IMR-90 (cell line): ENCODE measurements at regions not wholly inside any gene's neighbourhood (a gene's known extent, or its start where the extent isn't known, plus 50 kb on each side); places are given as distances from the start of the nearest gene placed in this dataset.

ENCODE experiments used
- BHLHE40 ChIP-seq: fragments of 150-350 bp; IDR thresholded peaks from 2 replicates; pipeline ENCODE4 v1.6.1; 2016; ENCODE audit warnings: mild to moderate bottlenecking, low read depth, low read length
- CEBPB ChIP-seq: IDR thresholded peaks from 2 replicates; pipeline ENCODE4 v1.6.1; 2012; ENCODE audit warnings: low read depth, low read length, improper control_type of control experiment
- CHD1 ChIP-seq: IDR thresholded peaks from 2 replicates; pipeline ENCODE4 v1.6.1; 2012; ENCODE audit warnings: low read depth, low read length, improper control_type of control experiment
- MAZ ChIP-seq: IDR thresholded peaks from 2 replicates; pipeline ENCODE4 v1.6.1; 2012; ENCODE audit warnings: low read depth, mild to moderate bottlenecking, low read length, improper control_type of control experiment, moderate library complexity, borderline replicate concordance
- MXI1 ChIP-seq: IDR thresholded peaks from 2 replicates; pipeline ENCODE4 v1.6.1; 2012; ENCODE audit warnings: low read depth, mild to moderate bottlenecking, low read length, moderate library complexity, borderline replicate concordance
- POLR2A ChIP-seq: IDR thresholded peaks from 2 replicates; pipeline ENCODE4 v1.6.1; 2012; ENCODE audit warnings: mild to moderate bottlenecking, low read depth, low read length
- RAD21 ChIP-seq: IDR thresholded peaks from 2 replicates; pipeline ENCODE4 v1.6.1; 2012; ENCODE audit warnings: low read length, improper control_type of control experiment
- RCOR1 ChIP-seq: IDR thresholded peaks from 2 replicates; pipeline ENCODE4 v1.6.1; 2012; ENCODE audit warnings: mild to moderate bottlenecking, low read length, improper control_type of control experiment; ENCODE audit not compliant: insufficient replicate concordance
- RFX5 ChIP-seq: IDR thresholded peaks from 2 replicates; pipeline ENCODE4 v1.8.0; 2012; ENCODE audit warnings: low read depth, mild to moderate bottlenecking, low read length, moderate library complexity
- SMC3 ChIP-seq: fragments of 150-350 bp; IDR thresholded peaks from 2 replicates; pipeline ENCODE4 v1.6.1; 2016; ENCODE audit warnings: low read depth, mild to moderate bottlenecking, antibody characterized with exemption, low read length, moderate library complexity
- TF ChIP-seq, protein P1 (sequence below): conservative IDR thresholded peaks from 2 replicates; pipeline ENCODE4 v1.5.1; 2012; ENCODE audit warnings: mild to moderate bottlenecking, low read depth, low read length, improper control_type of control experiment
- TF ChIP-seq, protein P2 (sequence below): fragments of 150-350 bp; IDR thresholded peaks from 2 replicates; pipeline ENCODE4 v1.6.1; 2017; ENCODE audit warnings: mild to moderate bottlenecking, antibody characterized with exemption, low read length, low read depth
- TF ChIP-seq, protein P3 (sequence below): fragments of 150-350 bp; IDR thresholded peaks from 2 replicates; pipeline ENCODE4 v1.6.1; 2016; ENCODE audit warnings: low read depth, mild to moderate bottlenecking, low read length, moderate library complexity, borderline replicate concordance

DNA sequence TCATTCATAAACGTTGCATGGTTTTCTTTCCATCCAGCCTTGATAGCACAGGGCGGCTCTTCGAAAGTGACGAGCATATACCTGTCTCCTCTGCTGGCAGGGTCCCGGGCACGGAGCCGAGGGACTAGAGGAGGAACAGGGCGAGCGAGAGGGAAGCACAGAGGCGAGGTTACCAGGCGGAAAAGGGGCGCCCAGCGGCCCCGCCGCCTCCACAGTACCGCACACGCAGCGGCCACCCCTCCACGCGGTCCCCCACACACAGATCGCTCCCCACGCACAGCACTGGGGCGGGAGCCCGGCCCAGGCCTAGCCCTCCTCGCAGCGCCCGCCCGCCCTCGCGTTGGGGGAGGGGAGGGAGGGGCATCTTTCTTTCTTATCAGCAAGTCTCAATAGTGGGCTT, 296.6 kb upstream of the DAB2 start:
- TF ChIP-seq POLR2A, result no peak
- TF ChIP-seq, protein P1, sequence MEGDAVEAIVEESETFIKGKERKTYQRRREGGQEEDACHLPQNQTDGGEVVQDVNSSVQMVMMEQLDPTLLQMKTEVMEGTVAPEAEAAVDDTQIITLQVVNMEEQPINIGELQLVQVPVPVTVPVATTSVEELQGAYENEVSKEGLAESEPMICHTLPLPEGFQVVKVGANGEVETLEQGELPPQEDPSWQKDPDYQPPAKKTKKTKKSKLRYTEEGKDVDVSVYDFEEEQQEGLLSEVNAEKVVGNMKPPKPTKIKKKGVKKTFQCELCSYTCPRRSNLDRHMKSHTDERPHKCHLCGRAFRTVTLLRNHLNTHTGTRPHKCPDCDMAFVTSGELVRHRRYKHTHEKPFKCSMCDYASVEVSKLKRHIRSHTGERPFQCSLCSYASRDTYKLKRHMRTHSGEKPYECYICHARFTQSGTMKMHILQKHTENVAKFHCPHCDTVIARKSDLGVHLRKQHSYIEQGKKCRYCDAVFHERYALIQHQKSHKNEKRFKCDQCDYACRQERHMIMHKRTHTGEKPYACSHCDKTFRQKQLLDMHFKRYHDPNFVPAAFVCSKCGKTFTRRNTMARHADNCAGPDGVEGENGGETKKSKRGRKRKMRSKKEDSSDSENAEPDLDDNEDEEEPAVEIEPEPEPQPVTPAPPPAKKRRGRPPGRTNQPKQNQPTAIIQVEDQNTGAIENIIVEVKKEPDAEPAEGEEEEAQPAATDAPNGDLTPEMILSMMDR, result no peak
- TF ChIP-seq, protein P2, sequence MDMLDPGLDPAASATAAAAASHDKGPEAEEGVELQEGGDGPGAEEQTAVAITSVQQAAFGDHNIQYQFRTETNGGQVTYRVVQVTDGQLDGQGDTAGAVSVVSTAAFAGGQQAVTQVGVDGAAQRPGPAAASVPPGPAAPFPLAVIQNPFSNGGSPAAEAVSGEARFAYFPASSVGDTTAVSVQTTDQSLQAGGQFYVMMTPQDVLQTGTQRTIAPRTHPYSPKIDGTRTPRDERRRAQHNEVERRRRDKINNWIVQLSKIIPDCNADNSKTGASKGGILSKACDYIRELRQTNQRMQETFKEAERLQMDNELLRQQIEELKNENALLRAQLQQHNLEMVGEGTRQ, result no peak
- no peak for TF ChIP-seq BHLHE40
- TF ChIP-seq CHD1, result no peak
- no peak for TF ChIP-seq SMC3
- TF ChIP-seq RCOR1, result no peak
- TF ChIP-seq CEBPB, result no peak
- TF ChIP-seq RFX5, result no peak
- TF ChIP-seq RAD21, result no peak
- no peak for TF ChIP-seq MAZ
- TF ChIP-seq, protein P3, sequence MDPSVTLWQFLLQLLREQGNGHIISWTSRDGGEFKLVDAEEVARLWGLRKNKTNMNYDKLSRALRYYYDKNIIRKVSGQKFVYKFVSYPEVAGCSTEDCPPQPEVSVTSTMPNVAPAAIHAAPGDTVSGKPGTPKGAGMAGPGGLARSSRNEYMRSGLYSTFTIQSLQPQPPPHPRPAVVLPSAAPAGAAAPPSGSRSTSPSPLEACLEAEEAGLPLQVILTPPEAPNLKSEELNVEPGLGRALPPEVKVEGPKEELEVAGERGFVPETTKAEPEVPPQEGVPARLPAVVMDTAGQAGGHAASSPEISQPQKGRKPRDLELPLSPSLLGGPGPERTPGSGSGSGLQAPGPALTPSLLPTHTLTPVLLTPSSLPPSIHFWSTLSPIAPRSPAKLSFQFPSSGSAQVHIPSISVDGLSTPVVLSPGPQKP, result no peak
- no peak for TF ChIP-seq MXI1
